Activated CD4-positive, alpha-beta T cell treated with anti-CD3 and anti-CD28 coated beads, Interleukin-2, Interleukin-6, amounts not matched to agents 100 ng/mL and 50 ng/mL, durations not matched to agents 16 hours and 8 hours (primary cell): ENCODE measurements at regions not wholly inside any gene's neighbourhood (a gene's known extent, or its start where the extent isn't known, plus 50 kb on each side); places are given as distances from the start of the nearest gene placed in this dataset.
A peak's percentile ranks its signal among the peaks of the same experiment; 100 is the strongest.
"Not testable (repeated sequence)": the region's sequence is repeated elsewhere in the genome, so short reads cannot be mapped to it uniquely, and the experiment has no call there.

Source experiments
- DNase-seq: peaks from one replicate; pipeline ENCODE4 v3.0.0-alpha.2; 2020

DNA sequence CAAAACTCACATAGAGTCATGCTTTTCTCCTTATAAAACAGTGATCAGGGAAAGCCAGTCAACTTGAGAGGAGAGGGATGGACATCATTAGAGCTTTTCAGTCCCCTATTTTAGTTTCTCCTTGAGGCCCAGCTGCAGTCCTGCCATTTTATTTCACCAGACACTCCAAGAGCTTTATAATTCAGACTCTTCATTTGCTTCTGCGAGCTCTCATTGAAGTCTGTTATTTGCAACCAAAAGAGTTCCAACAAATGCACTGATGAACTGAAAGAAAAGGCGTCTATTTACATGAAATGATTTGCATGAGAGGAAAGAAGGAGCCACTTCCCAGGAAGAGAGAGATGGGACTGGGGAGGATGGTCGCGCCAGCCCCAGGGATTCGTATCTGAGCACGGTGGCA lies 86.8 kb downstream of the NDUFA12 start:
- no peak for DNase-seq

- DNase-seq: no peak
These were observed 93.8 kb downstream of the NDUFA12 start for GRCh38 chr12:94909663-94910062.

GRCh38 chr12:94905749-94906148 lies 97.7 kb downstream of the NDUFA12 start:
- not testable (repeated sequence) for DNase-seq

GRCh38 chr12:94900496-94900895 lies 103.0 kb downstream of the NDUFA12 start:
- DNase-seq: no peak

- no peak for DNase-seq
These were observed 105.1 kb downstream of the NDUFA12 start for GRCh38 chr12:94898388-94898787.

GRCh38 chr12:94892544-94893267 lies 110.8 kb downstream of the NDUFA12 start:
- DNase-seq: no peak

DNA sequence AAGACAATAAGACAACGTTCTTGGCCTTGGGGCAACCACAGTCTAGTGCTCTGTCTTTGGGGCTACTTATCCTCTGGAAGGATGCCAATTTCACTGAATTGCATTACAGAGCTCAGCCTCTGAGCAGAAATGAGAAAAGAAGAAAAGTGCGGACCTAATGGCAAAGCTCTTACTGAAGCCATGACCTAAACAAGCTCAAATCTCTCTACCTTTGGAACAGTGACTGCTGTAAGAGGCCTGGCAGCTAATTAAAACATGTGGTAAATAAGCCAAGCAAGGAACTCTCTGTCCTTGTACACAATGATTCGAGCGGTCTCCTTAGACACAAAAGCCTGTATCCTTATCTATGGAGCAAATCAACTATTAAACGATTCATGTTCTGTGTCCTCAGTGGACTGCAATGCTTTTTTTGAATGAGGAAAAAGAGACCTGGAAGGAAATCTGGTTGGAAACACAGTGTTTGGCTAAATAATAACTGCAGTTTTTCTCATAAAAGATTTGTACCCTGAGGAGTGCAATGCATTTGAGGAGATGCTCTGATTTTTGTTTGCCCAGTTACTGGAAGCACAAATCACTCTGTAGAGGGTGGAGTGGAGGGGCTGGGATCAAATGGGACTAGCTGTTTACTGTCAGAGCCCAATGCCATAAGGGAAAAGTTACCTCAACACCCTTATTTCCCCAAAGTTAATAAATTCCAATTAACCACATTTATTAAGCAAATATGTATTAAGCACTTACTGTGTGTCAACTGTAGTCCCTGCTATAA lies 113.9 kb downstream of the NDUFA12 start:
- no peak for DNase-seq

DNA sequence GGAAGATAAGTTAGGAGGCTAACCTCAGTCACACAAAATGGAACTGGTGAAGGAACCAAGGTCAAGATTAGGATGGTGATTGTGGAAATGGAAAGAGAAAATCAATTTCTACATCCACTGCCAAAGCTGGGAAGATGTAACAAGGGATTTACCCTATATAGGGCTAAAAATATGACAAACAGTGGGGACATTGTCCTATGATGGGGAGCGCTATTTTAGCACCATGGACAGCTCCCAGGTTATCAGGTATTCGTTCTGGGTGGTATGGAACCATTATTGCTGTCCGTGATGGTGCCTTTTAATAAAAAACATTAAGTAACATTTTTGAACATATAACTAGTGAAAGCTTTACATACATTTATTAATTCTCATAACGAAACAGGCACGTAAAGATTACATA lies 124.0 kb downstream of the NDUFA12 start:
- peak; percentile 3 for DNase-seq

GRCh38 chr12:94875525-94875924 lies 128.0 kb downstream of the NDUFA12 start:
- DNase-seq: peak; percentile 33

GRCh38 chr12:94874518-94875302 lies 128.8 kb downstream of the NDUFA12 start:
- DNase-seq: no peak

DNA sequence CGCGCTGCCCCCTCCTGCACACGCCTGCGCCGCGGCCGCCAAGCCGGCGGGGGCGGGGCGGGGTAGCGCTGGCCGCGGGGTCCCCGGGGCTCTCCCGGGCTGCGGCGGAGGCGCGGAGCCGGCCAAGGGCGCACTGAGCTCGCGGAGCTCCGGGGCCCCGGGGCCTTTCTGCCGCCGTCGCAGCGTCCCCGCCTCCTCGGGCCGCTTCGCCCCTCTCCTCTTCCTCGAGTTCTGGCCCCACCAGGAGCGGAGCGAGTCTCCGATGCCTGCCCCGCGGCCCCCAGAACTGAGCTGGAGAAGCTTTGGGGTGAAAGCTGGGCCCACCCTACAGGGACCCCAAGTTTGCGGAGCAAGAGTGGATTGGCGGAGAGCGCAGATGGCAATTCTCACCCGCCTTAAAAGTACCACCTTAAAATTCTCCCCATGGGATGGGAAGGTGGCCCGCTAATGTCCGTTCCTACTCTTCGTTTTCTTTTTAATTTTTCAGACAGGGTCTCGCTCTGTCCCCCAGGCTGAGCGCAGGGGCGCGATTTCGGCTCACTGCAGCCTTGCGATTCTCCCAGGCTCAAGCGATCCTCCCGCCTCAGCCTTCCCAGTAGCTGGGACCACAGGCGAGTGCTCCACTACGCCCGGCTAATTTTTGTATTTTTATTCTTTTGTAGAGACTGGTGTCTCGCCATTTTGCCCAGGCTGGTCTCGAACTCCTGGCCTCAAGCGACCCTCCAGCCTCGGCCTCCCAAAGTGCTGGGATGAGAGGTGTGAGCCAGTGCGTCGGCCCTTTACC lies 129.6 kb downstream of the NDUFA12 start:
- no peak for DNase-seq

DNA sequence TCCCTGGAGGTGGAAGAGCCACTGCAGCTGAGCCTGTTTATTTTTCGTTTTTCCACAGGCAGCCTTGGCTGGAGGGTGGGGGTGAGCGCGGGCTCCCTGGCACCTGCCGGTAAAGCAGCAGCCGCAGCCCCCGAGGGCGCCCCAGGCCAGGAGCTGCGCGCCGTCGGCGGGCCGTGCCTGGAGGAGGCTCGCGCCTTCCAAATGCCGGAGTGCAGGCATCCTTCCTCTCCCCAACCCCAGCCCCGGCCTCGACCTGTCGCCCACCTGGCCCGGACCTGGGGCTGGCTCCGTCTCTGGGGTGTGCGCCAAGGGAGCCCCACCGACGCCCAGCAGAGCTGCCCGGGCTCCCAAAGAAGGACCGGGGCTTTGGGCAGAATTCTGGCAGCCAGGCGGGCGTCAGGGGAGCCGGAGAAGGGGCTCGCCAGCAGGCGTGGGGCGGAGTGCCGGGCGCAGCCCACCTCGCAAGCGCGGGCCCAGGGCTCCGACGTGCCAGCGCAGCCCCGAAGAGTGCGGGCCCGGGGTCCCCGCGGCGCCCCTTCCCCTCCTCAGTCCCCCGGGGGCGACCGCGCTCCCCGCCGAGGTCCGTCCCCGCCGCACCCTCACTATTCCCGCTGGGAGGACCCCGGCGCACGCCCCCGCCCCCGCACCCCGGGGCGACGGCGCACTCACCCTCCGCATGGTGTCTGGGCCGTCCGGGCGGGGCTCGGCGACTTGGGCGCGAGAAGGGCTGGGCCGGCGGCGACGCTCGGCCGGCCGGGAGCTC lies 130.3 kb downstream of the NDUFA12 start:
- no peak for DNase-seq

DNA sequence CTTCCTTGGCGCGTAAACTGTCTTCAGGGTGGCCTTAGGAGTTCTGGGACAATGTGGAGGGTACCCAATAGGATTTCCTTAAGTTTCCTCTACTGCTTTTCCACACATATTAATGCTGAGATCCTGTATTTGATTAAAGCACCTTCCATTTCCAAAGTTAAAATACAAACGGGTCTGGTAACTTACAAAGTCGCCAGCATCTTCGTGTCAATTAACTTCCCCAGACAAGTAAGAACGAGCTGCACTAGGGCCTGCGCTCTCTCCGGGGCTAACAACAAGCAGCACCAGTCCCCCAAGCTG lies 130.9 kb downstream of the NDUFA12 start:
- no peak for DNase-seq

DNA sequence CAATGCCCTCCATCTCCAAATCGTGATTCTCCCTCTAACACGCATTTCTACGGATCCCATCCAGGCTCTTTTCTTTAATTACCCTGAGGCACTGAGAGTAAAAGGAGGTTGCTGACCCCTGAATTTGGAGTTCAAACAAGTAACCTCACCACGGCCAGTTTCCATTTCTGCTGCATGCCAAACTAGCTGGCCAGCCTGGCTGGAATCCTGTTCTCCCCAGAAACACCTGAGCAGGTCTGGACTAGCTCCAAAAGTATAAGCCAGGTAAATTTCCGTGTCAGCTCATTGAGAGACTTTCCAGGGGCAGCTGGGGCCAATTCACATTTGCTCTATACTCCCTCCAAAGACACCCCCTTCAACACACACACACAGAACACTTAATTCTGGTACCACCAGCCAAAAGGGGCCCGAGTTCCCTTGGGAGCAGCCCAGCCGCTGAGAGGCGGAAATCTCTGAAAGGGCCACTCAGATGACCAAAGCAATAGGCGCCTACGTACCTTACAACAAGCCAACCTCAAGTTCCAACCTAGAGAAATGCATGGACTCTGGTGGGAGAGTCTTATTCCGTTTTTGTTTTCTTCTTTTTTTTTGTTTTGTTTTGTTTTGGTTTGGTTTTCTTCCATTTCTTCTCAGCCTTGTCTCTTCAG lies 131.4 kb downstream of the NDUFA12 start:
- no peak for DNase-seq

GRCh38 chr12:94870511-94870910 lies 133.0 kb downstream of the NDUFA12 start:
- DNase-seq: no peak

DNA sequence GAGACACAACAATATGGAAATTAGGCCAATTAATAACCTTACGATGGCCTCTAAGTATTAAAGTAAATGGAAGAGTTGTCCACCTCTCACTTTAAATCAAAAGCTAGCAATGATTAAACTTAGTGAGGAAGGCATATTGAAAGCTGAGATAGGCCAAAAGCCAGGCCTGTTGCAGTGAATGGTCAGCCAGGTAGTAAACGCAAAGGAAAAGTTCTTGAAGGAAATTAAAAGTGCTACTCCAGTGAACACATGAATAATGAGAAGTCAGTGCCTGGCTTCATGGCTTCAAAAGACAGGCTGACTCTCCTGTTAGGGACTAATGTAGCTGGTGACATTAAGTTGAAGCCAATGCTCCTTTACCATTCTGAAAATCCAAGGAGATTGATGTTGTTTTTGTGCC lies 135.3 kb downstream of the NDUFA12 start:
- DNase-seq: no peak

DNA sequence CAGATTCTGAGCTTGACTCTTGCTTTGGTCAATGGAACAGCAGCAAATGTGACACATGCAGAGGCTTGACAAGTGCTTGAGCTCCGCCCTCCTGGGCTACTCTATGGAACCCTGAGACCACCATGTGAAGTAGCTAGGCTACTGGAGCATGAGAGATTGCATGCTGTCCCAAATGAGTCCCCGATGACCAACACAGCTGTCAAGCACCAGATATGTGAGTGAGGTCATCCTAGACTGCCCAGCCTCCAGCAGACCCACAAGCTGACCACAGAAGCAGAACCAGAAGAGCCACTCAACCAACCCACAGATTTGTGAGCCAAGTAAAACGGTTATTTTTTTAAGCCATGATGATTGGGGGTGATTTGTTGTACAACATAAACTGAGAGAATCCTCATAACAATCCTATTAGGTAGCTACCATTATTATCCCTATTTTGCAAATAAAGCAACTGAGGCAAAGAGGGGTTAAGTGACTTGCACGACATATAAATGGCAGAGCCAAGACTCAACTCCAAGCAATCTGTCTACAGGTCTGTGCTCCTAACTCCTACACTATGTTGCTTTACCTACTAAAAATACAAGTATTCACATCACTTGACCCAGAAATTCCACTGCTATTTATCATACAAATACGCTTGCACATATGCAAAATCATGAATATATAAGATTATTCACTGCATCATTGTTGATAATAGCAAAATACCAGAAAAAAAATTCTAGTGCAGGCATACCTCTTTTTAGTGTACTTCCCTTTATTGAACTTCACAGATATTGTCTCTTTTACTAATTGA lies 136.2 kb downstream of the NDUFA12 start:
- DNase-seq: no peak

DNA sequence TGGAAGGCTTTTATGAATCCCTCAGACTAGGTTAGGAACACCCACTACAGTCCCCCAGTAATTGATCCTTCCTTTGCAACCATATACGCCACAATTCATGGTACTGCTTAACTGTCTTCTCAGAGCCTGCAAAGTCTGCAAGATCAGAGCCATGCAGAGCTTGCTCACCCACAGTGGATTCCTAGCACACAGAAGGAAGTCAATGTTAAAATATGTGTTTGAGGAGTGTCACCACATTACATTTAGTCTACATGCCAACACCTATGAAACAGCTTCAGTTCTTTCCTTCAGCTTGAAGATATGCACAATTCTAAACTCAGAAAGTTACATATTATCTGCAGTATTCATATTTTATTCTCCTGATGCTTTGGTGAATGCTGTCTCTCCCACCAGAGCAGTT lies 138.5 kb downstream of the NDUFA12 start:
- no peak for DNase-seq

GRCh38 chr12:94863321-94864035 lies 140.0 kb downstream of the NDUFA12 start:
- no peak for DNase-seq

- no peak for DNase-seq
These were observed 141.1 kb downstream of the NDUFA12 start for GRCh38 chr12:94862421-94862820.
